SK-N-MC (cell line): ENCODE measurements at regions not wholly inside any gene's neighbourhood (a gene's known extent, or its start where the extent isn't known, plus 50 kb on each side); places are given as distances from the start of the nearest gene placed in this dataset.

ENCODE experiments used
- EZH2 ChIP-seq: fragments of 200-600 bp; sonication (generic); IDR thresholded peaks from one replicate; pipeline ENCODE4 v1.6.1; 2017; ENCODE audit warnings: antibody characterized with exemption
- FOXP2 ChIP-seq: optimal IDR thresholded peaks from 2 replicates; pipeline ENCODE3; 2011; ENCODE audit warnings: mild to moderate bottlenecking, moderate library complexity; ENCODE audit not compliant: insufficient read depth; ENCODE audit errors: extremely low read length, control extremely low read depth
- POLR2AphosphoS5 ChIP-seq: IDR thresholded peaks from 2 replicates; pipeline ENCODE4 v1.6.1; 2012; ENCODE audit warnings: mild to moderate bottlenecking, low read depth, low read length, borderline replicate concordance

- TF ChIP-seq POLR2AphosphoS5, result no peak
- no peak for TF ChIP-seq EZH2
- TF ChIP-seq FOXP2, result no peak
Observed at GRCh38 chr3:165442061-165442460, 245.9 kb upstream of the SLITRK3 start.
